HEK293T (cell line): ENCODE measurements at regions not wholly inside any gene's neighbourhood (a gene's known extent, or its start where the extent isn't known, plus 50 kb on each side); places are given as distances from the start of the nearest gene placed in this dataset.

Source experiments
- HDGF ChIP-seq: fragments of 450-650 bp; IDR thresholded peaks from 2 replicates; pipeline ENCODE4 v1.6.1; 2017; ENCODE audit warnings: antibody characterized with exemption, borderline replicate concordance
- NFRKB ChIP-seq: fragments of 450-650 bp; IDR thresholded peaks from 2 replicates; pipeline ENCODE4 v1.6.1; 2016; ENCODE audit warnings: mild to moderate bottlenecking, moderate library complexity
- TARDBP ChIP-seq: fragments of 450-650 bp; IDR thresholded peaks from 2 replicates; pipeline ENCODE4 v1.6.1; 2016

DNA sequence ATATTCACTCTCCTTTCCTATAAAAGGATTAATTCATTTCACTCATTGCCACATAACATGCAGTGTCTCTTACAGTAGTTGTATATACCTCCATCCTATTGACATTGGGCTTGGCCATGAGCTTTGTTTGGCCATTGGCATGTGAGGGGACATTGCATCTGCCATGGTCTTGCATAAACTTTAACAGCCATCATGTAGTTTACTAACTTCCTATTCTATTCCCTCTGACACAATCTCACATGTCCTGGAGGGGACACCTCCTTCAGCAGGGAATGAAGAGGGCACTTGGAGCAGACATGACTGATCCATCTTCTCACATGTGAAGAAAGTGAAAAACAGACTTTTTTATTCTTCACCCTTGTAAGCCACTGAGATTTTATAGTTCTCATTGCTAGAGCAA is 115.5 kb upstream of the MARCKS start:
- no peak for TF ChIP-seq TARDBP
- TF ChIP-seq HDGF: no peak
- no peak for TF ChIP-seq NFRKB
